ENCODE measurements at regions not wholly inside any gene's neighbourhood (a gene's known extent, or its start where the extent isn't known, plus 50 kb on each side); places are given as distances from the start of the nearest gene placed in this dataset.

GRCh38 chr2:193980599-193980998 lies 1676.4 kb upstream of the SLC39A10 start:
- TF ChIP-seq CTCF (conservative IDR thresholded peaks at IDR 0.05; ENCODE audit: low read depth, low read length): no peak
- H3K4me3 ChIP-seq (ENCODE audit: low read depth, low read length): no peak overlapping the region
- DNase-seq (ENCODE audit: low read depth): no peak

GRCh38 chr2:193973781-193974180 lies 1683.2 kb upstream of the SLC39A10 start:
- no peak for DNase-seq (ENCODE audit: low read depth)
- no peak overlapping the region for H3K4me3 ChIP-seq (ENCODE audit: low read depth, low read length)
- TF ChIP-seq CTCF (conservative IDR thresholded peaks at IDR 0.05; ENCODE audit: low read depth, low read length): no peak

GRCh38 chr2:193966590-193966989 lies 1690.4 kb upstream of the SLC39A10 start:
- TF ChIP-seq CTCF (conservative IDR thresholded peaks at IDR 0.05; ENCODE audit: low read depth, low read length): no peak
- peak; percentile 93 for DNase-seq (ENCODE audit: low read depth)
- H3K4me3 ChIP-seq (ENCODE audit: low read depth, low read length): no peak overlapping the region

GRCh38 chr2:193965263-193965662 lies 1691.8 kb upstream of the SLC39A10 start:
- TF ChIP-seq CTCF (conservative IDR thresholded peaks at IDR 0.05; ENCODE audit: low read depth, low read length): no peak
- DNase-seq (ENCODE audit: low read depth): no peak
- H3K4me3 ChIP-seq (ENCODE audit: low read depth, low read length): no peak overlapping the region

- peak; percentile 86 for TF ChIP-seq CTCF (conservative IDR thresholded peaks at IDR 0.05; ENCODE audit: low read depth, low read length)
- peak; percentile 80 for DNase-seq (ENCODE audit: low read depth)
- no peak overlapping the region for H3K4me3 ChIP-seq (ENCODE audit: low read depth, low read length)
Observed at GRCh38 chr2:193963472-193964119, 1693.4 kb upstream of the SLC39A10 start.

GRCh38 chr2:193946806-193947205 lies 1710.2 kb upstream of the SLC39A10 start:
- no peak overlapping the region for H3K4me3 ChIP-seq (ENCODE audit: low read depth, low read length)
- DNase-seq (ENCODE audit: low read depth): no peak
- TF ChIP-seq CTCF (conservative IDR thresholded peaks at IDR 0.05; ENCODE audit: low read depth, low read length): no peak

GRCh38 chr2:193943406-193943960 lies 1713.5 kb upstream of the SLC39A10 start:
- no peak overlapping the region for H3K4me3 ChIP-seq (ENCODE audit: low read depth, low read length)
- DNase-seq (ENCODE audit: low read depth): no peak
- TF ChIP-seq CTCF (conservative IDR thresholded peaks at IDR 0.05; ENCODE audit: low read depth, low read length): no peak

Measured in choroid plexus epithelial cell (primary cell).